ENCODE measurements at regions not wholly inside any gene's neighbourhood (a gene's known extent, or its start where the extent isn't known, plus 50 kb on each side); places are given as distances from the start of the nearest gene placed in this dataset.

- DNase-seq (ENCODE audit: low read depth), result no peak
These were observed 2382.2 kb downstream of the TP53TG3F start for GRCh38 chr16:35841632-35842031.

- no peak for DNase-seq (ENCODE audit: low read depth)
These were observed 2402.8 kb downstream of the TP53TG3F start for GRCh38 chr16:35862242-35862641.

GRCh38 chr16:35868630-35869029 is 2409.2 kb downstream of the TP53TG3F start:
- DNase-seq (ENCODE audit: low read depth), result no peak

- no peak for DNase-seq (ENCODE audit: low read depth)
These were observed 2414.1 kb downstream of the TP53TG3F start for GRCh38 chr16:35873472-35873871.

GRCh38 chr16:35881654-35882053 is 2422.2 kb downstream of the TP53TG3F start:
- no peak for DNase-seq (ENCODE audit: low read depth)

GRCh38 chr16:35906440-35906839 is 2447.0 kb downstream of the TP53TG3F start:
- no peak for DNase-seq (ENCODE audit: low read depth)

- DNase-seq (ENCODE audit: low read depth), result no peak
These were observed 2448.7 kb downstream of the TP53TG3F start for GRCh38 chr16:35908152-35908551.

GRCh38 chr16:35908942-35909341 is 2449.5 kb downstream of the TP53TG3F start:
- DNase-seq (ENCODE audit: low read depth), result no peak

- no peak for DNase-seq (ENCODE audit: low read depth)
These were observed 2450.0 kb downstream of the TP53TG3F start for GRCh38 chr16:35909351-35909954.

- no peak for DNase-seq (ENCODE audit: low read depth)
These were observed 2451.0 kb downstream of the TP53TG3F start for GRCh38 chr16:35910409-35910808.

GRCh38 chr16:35911899-35912298 is 2452.5 kb downstream of the TP53TG3F start:
- DNase-seq (ENCODE audit: low read depth), result no peak

- no peak for DNase-seq (ENCODE audit: low read depth)
These were observed 2472.3 kb downstream of the TP53TG3F start for GRCh38 chr16:35931722-35932121.

All from RPMI7951 (cell line).